NCI-H2107 (cell line): ENCODE measurements at regions not wholly inside any gene's neighbourhood (a gene's known extent, or its start where the extent isn't known, plus 50 kb on each side); places are given as distances from the start of the nearest gene placed in this dataset.

Experiments
- DNase-seq: peaks from one replicate; lab custom pipeline; 2025; lab: John Stamatoyannopoulos, UW

DNA sequence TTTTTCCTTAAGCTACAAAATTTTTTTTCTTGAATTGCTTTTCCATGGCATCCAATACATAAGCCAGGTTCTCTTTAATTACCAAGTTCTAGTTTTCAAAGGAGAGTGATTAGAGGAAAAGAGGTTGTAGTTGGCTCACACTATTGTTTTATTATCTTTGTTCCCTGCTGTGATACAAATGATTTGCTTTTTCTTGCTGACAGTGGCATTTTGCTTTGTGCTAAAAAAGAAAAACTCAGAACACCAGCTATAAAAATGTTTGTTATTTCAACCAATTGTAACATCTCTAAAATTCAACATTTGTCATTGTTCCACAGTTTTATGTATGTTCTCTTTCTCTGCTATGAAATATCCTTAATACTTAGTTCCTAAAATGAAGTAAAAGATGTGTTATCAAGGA, 1817.2 kb downstream of the STIM2 start:
- DNase-seq: no peak

DNA sequence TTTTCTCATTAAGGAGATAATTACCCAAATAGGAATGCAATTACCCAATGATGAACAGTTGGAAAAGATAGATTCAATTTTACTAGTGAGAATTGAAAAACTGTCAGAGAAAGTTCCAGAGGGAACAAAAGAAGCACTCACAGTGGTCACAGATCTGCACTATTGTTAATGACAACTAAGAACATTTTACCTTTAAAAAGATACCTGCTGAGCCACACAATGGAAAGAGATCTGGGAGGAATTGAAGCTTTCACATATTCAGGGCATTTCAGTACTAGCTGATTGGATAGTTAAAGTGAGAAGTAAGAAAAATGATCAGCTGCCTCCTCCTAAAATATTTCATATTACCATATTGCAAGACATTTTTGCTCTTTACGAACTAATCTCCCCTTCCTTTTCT, 1822.2 kb downstream of the STIM2 start:
- no peak for DNase-seq

DNA sequence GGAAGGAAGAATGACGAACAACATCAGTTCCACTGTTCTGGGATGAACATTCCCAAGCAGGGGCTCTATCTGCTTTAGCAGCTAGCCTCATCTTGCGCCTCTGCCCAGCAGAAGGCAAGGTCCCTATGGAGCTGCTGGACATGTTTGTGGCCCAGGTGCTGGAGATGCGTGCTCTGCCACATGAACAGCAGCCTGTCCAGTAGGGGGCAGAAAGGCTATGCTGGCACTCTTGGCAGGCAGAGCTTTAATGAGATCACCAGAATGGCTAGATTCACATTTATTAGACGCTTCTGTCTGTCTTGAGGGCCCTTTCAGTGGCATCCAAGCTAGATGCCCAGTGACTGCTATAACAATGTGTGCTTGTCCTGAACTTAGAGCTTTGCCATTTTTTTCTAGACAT, 1826.0 kb downstream of the STIM2 start:
- DNase-seq: no peak

DNA sequence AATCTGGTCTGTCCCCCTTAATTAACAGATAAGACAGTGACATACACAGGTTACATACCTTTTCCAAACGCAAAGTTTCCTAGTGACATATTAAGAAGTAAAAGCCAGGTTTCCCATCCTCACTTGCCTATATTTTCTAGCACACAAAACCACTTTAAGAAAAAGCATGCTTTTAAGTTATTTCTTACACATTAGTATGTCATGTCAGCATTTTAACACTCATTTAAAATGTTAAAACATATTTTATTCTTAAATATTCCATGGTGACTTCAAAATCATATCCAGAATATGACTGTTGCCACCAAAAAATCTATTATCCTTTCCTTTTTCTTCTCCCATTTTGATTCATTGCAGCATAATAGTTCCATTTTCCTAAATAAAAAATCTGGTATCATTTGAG, 1830.2 kb downstream of the STIM2 start:
- DNase-seq: no peak

DNA sequence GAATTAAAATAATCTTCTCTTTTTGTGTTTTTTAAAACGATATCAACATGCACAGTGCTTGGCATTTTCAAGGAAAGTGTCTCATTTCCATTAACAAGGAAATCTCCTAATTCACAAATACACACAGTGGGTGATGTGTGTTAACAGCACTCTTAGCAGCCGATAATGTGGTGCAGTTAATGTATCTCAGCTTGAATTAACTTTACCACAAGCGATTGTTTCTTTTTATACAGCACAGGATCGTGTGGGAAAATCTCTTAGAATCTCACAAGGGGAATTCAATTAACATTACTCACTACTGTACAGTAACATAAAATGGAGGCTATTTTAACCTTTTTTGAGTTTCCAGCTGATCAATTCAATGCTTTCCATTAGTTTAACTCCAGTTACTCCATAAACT, 1841.9 kb downstream of the STIM2 start:
- DNase-seq: no peak

DNA sequence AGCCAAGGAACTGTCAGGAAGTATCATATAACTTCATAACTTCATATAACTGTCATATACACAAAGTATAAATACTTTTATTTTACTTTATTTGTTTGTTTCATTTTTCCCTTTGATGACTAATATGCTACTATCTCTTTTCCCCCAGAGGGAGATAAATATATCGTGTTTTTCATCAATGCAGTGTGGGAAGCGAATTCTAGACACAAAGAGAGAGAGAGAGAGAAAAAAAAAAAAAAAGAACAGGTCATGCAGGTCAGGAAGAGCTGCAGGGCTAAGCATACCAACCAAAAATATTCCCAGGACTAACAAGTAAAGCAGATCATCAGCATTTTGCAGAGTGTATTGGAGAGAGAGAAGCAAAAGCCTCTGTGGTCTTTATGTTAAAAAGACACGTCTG, 1849.2 kb downstream of the STIM2 start:
- no peak for DNase-seq

DNA sequence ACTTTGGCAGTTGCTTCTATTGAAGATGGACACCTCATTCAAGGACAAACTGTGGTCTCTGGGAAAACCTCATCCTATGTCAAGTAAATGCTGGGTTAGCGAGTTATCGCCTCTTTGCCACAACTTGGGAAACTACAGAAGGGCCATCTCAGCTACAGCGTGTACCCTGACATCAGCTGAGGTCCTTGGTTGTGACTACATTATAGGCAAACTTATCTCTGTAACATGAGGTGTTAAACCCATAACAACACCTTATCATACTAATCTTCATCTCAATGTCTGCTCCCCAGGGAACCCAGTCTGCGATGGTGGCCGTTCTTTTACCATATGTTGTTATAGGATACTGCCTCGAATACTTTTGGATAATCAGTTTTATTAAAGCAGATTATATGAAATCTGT, 1862.7 kb downstream of the STIM2 start:
- no peak for DNase-seq

DNA sequence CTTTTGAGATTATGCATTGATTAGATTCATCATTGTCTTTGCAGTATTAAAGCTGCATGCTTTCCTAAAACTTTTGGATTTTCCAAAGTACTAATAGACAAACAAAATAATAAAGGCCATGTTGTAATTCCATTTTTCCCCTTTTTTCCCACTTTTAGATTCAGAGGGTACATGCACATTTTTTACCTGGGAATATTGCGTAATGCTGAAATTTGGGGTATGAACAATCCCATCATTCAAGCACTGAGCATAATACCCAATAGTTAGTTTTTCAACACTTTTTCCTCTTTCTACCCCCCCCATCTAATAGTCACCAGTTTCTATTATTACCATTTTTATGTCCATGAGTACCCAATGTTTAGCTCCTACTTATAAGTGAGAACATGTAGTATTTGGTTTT, 1863.6 kb downstream of the STIM2 start:
- no peak for DNase-seq

DNA sequence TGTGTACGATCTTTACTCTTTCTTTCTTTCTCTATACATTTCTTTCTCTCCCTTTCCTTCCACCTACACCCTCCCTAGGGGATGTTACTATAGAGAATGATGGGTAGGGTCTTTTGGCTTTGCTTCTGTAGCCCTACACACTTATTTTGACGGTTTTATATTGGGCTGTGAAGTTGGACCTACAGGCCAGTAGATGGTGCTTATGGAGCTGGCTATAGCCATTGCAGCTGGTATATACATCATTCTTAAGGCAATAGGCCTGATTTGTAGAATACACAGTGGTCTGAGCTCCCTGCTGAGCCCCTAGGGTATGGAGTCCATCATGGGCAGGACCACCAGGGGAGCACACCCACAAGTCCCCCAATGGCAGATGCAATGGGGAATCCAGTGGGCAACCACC, 1869.7 kb downstream of the STIM2 start:
- DNase-seq: no peak

DNA sequence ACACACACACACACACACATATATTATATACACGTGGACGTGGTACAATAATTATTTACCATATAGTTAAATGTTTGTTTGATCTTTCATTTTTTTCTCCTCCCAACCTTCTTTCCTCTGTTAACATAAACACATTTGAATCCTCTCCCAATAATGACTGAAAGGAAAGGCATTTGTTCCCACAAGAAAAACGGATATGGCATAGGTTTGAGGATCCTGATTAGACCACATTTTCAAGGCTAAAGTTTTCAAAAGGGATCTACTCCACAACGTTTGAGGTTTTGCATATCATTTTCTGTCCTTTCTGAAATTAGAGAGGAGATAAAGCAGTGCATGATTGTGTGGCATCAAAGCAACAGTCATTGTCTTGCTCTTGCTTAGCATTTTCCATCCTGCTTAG, 1883.4 kb downstream of the STIM2 start:
- DNase-seq: no peak

DNA sequence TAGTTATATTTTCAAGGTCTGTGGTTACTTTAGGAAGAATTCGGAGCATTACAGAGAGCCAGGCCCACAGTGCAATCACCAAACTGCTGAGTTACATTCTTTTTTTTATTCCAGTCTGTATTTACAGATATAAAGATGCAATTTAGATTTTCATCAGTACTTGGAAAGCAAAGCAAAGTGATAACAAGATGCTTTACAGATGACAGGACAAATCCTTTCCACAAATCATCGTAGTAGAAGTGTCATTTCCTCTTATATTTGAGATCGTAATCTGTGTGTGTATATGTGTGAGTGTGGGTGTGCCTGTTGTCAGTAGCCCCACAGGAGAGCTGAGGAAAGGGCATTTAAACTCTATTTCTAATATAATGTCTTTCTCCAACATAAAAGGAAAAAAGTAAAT, 1893.7 kb downstream of the STIM2 start:
- DNase-seq: no peak

DNA sequence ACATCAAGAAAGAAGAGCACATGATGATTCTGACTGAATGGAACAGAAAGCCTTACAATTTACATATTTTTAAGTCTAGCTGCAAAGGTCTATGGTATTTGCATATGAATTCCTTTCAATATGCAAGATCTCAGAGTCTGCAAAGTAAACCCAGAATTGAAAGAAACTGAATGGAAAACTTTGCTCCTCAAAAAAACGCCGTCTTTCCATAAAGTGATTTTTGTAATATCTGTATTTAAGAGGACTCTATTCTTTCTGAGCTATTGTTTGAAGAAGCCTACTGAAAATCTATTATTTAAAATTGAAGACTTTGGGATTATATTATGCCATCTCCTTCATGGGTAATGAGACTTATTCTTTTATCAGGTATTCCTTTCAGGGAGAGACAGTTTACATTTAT, 1894.4 kb downstream of the STIM2 start:
- DNase-seq: no peak

DNA sequence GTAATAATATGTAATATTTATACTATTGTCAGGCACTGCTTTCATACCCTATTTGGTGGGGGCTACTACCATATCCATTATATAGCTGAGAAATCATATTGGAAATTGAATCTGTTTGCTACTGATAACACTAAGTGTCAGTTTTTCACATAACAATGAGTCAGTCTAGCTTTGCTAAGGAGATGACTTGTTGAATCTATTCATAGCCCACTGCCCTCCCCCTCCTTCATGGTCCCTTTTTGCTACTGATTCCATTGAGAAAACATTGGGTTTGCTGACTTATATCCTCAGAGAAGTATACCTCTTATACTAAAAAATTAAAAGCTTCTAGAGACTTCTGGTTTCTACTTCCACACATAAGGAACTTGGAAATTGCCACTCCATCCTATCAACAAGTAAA, 1898.4 kb downstream of the STIM2 start:
- DNase-seq: no peak

DNA sequence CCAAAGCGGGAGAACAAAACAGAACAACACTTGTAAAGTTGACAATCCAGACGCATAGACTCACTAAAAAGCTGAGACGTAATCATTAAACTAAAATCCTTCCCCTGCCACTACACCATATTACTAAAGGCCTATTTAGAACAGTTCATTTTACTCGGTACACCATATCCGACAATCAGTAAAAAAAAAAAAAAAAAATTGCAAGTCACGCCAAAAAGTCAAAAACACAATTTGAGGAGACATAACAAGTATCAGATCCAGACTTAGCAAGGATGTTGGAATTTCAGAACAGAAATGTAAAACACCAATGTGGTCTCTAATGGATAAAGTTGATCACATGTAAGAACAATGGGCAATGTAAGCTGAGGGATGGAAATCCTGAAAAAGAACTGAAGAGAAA, 1899.4 kb downstream of the STIM2 start:
- DNase-seq: no peak

DNA sequence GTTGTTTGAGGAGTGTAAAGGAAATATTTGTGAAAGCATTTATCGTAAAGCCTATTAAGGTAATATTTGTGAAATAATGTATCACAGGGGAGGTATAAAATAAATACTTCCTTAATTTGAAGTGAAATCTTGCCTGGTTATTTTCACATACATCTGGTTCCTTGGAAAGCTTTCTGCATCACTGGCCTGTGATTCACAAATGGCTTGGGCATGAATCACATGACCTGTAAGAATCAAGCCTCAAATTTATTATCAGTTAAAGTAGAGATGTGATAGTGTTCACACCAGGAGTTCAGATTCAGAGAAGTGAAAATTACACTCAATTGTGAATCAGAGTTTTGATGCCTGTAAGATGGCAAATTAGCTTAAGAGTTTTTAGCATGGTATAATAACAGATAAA, 1911.4 kb downstream of the STIM2 start:
- DNase-seq: no peak

DNA sequence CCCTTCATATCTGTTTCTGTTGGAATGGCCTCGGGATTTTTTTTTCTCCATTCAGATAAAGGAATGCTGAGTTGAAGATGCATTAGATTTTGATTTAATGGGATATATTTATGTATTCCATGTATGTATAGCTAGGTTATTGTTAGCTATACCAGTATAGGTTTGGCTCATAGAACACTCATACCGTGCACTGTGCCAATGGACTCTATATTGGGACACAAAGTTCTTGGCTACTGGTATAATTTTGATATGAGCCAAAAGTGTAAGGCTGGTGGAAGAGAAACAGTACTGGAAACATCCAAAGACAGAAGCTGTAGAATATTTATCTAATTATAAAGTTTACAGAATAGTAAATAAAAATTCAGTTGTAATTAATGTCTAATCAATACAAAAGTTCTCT, 1912.1 kb downstream of the STIM2 start:
- no peak for DNase-seq

DNA sequence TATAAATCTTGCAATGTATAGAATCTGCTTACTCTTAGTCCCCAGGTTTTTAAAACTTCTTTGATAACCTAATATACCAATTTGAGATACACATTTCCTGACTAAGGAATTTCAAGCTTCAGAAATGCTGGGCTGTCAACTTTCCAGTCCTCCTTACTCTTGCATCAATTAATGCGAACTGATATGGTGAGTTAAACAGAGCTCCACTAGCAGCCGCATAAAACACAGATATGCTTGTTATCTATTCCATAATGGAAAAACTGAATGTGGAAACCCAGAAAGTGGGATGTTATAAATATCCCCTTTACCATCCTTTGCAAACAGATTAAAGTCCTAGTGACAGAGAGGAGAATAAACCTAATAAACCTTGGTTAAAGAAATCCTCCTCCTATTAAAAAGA, 1913.7 kb downstream of the STIM2 start:
- no peak for DNase-seq

DNA sequence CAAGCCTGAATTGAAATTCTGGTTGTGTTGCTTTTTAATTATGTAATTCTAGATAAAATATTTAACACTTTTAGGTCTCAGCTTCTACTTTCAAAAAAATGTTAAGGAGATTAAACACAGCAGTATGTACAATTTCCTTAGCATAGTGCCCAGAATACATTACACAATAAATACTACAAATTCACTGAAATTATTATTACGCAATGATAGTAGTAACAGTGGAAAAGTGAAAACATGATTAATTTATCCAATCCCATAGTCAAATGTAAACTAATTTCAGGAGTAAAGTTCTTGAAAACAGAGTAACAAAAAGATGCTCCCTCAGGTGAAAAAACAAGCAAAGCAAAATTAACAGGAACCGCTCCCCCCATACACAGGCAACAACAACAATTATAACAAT, 1915.4 kb downstream of the STIM2 start:
- no peak for DNase-seq

DNA sequence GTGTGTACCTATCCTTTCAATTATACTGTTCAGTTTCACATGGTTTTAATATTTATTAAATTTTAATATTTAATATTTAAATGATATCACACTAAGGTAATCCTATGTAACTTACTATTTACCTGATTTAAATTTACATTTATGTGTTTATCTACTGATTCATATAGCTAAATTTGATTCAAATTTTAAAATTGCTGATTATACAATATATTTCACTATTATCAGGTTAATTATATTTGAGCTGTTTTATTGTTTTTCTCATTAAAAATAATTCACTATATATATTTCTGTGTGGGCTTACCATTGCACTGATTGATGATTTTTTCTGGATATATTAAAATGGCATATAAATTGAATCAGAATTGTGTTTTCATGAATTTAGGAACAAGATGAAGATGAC, 1923.5 kb downstream of the STIM2 start:
- no peak for DNase-seq

DNA sequence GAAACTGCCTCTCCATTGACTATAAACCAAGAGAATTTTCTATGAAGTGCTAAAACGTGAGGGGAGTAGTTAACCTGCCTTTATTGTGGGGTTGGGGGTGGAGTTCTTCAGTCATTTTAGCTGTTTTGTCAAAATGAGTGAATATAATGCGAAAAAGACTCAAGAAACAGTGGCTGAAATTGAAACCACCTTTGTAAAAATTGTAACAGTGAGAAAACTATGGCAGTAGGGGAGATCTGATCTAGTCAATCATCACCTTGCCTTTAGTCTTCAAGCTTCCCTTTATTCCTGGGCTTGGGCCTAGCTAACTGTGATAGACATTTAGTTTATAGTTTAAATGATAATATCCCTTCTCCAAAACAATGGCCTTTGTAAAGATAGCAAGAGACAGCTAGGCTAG, 1927.3 kb downstream of the STIM2 start:
- no peak for DNase-seq

DNA sequence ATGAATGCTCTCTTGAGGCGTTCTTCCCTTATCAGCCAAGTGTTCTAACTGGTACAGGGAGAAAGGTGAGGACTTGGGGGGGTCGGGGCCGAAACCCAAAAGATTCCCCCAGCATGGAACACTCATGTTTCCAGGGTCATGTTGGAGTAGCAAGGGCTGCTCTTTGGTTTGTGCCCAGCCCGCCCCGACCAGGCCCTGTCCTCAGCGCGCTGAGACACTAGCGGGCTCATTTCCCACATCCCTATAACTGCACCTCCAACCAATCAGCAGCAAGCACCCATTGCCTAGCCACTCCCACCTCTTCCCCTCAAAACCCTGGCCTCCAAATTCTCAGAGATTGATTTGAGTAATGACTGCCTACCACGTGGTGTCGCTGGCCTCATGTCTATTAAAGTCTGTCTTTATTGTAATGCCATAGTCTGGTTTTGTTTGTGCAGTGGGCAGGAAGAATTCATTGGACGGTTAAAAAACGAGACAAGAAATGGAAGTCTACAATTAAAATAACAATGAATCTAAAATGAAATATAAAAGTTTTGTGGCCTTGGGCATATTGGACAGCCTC, 1928.4 kb downstream of the STIM2 start:
- DNase-seq: no peak

DNA sequence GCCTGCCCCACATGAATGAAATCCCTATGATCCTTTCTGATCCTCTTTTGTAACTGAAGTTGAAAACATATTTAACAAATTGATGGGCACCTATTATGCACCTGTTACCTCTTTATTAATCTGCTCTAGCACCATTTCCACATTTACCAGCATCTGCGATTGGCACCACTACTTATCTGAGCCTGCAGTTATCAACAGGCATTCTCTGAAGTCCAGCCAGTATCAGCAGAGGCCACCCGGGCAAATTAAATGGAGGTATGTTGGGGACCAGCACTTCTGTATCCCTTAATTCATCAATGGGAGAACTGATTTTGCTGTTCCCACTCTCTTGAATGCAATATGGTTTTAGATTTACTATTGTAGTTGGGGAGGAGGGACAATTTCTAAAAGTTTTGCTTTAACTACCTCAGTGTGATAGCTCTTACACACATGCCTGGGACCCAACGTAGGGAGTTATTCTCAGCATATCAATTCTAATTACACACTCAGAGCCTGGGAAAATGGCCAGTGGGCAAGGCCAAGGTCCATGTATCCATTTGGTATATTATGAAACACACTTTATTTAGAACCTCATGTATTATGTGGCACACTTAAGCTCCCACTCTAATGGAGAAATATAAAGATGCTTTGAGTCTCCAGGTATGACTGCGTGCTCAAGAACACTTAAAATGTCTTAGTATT, 1927.1 kb upstream of the PCDH7 start:
- no peak for DNase-seq

DNA sequence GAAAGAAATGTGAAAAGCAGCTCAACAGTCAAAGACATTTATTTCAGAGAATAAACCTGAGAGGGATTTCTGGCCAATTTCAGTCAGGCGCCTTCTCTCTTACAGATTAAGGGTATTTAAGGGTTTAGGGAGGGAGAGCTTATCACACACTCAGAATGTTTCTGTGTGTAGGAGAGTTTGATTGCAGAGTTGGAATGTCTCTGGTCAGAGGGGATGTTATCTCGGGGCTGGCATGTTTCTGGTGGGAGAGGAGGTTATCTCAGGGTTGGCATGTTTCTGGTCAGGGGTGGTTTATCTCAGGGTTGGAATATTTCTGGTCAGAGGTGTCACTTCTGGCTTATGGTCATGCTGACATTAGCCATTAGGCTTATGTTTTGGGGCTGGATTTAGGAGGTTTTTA, 1920.5 kb upstream of the PCDH7 start:
- no peak for DNase-seq

DNA sequence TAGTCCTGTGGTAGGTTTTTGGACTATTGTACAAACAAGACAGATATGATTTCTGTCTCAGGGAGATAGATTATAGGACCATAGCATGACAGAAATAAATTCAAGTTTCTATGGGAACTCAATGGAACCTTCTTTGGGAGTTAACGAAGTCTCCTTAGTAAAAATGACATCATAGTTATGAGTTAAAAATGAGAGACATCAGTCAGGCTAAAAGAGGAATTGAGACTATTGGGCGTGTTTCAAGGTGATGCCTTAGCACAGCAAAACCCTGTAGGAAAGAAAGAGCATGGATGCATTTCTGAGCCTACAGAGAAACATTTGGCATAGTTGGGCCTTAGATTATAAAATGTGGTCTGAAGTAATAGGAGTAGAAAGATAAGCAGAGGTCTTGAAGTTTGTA, 1909.1 kb upstream of the PCDH7 start:
- DNase-seq: no peak

DNA sequence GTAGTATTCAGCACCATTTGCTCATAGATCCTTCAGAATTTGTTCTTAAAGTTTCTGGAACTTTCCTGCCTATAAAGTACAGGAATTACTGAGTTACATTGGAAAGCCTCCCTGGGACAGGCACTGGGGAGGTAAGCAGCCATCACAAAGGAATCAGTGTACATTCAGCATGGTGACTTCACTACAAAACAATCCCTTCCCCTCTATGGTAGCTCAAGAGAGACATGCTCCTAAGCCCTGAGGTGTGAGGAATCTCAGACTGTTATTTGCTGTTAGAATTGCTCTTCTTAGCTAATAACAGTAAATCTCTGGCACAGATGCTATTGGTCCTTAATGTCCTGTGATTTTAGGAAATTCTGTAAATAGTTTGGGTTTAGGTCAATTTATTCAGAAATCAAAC, 1898.0 kb upstream of the PCDH7 start:
- no peak for DNase-seq
